IMR-90 (cell line): ENCODE measurements at regions not wholly inside any gene's neighbourhood (a gene's known extent, or its start where the extent isn't known, plus 50 kb on each side); places are given as distances from the start of the nearest gene placed in this dataset.

ENCODE experiments used
- ATAC-seq: fragments of 200-7000 bp; cut with Tn5 transposase; 2 replicates; pipeline ENCODE4 v1.9.1; 2020; ENCODE audit warnings: low read depth, mild to moderate bottlenecking, moderate library complexity
- BruUV-seq: library from RNA; stranded (reverse); fragments of 400-500 nt; replicated peaks from 2 replicates; lab custom pipeline; 2021; lab: Mats Ljungman, UMichigan
- CTCF ChIA-PET: fragments of 300-600 bp; formaldehyde crosslinking; extraction: SDS; loops from one replicate; lab custom pipeline; 2021; ENCODE audit warnings: antibody characterized with exemption; lab: Yijun Ruan, JAX
- POLR2A ChIA-PET: fragments of 300-600 bp; sonication (Branson Sonifier 250); formaldehyde crosslinking; loops from one replicate; lab custom pipeline; 2022; ENCODE audit warnings: antibody characterized with exemption; ENCODE audit not compliant: unreplicated experiment; lab: Charles Lee
- DNase-seq: peaks from one replicate; pipeline ENCODE4 v3.0.0; 2013
- H2AFZ ChIP-seq: replicated peaks from 2 replicates; pipeline ENCODE3; 2013; ENCODE audit warnings: low read length, mild to moderate bottlenecking; ENCODE audit not compliant: poor library complexity
- H2AK5ac ChIP-seq: 2 replicates; pipeline ENCODE4 v1.6.1; 2013; ENCODE audit warnings: low read depth, low read length, inconsistent platforms
- H2AK9ac ChIP-seq: replicated peaks from 2 replicates; pipeline ENCODE3; 2013; ENCODE audit warnings: mild to moderate bottlenecking, low read depth, low read length, moderate library complexity; ENCODE audit not compliant: poor library complexity
- H2BK120ac ChIP-seq: 2 replicates; pipeline ENCODE4 v1.6.1; 2013; ENCODE audit warnings: low read depth, low read length, inconsistent platforms
- H2BK15ac ChIP-seq: 3 replicates; pipeline ENCODE4 v1.6.1; 2013; ENCODE audit warnings: low read depth, low read length, inconsistent platforms
- H2BK20ac ChIP-seq: 2 replicates; pipeline ENCODE4 v1.6.1; 2013; ENCODE audit warnings: low read depth, mild to moderate bottlenecking, inconsistent platforms, low read length, moderate library complexity
- H2BK5ac ChIP-seq: 2 replicates; pipeline ENCODE4 v1.6.1; 2013; ENCODE audit warnings: mild to moderate bottlenecking, low read depth, low read length, inconsistent platforms; ENCODE audit not compliant: poor library complexity, severe bottlenecking
- H3K14ac ChIP-seq: replicated peaks from 2 replicates; pipeline ENCODE4 v1.6.1; 2013; ENCODE audit warnings: low read depth, low read length, inconsistent platforms
- H3K18ac ChIP-seq: 2 replicates; pipeline ENCODE4 v1.6.1; 2013; ENCODE audit warnings: low read depth, low read length, control low read depth
- H3K23ac ChIP-seq: 2 replicates; pipeline ENCODE4 v1.6.1; 2013; ENCODE audit warnings: low read depth, low read length, inconsistent platforms
- H3K27ac ChIP-seq: 2 replicates; pipeline ENCODE4 v1.5.1; 2013; ENCODE audit warnings: mild to moderate bottlenecking, control low read depth, low read length; ENCODE audit not compliant: insufficient read depth
- H3K27me3 ChIP-seq: 2 replicates; pipeline ENCODE4 v1.6.1; 2013; ENCODE audit warnings: low read length; ENCODE audit not compliant: control insufficient read depth, insufficient read depth
- H3K36me3 ChIP-seq: 2 replicates; pipeline ENCODE4 v1.6.1; 2013; ENCODE audit warnings: low read length, mixed read lengths; ENCODE audit not compliant: control insufficient read depth, insufficient read depth
- H3K4ac ChIP-seq: 2 replicates; pipeline ENCODE4 v1.6.1; 2013; ENCODE audit warnings: low read depth, low read length, inconsistent platforms
- H3K4me1 ChIP-seq: 2 replicates; pipeline ENCODE4 v1.6.1; 2013; ENCODE audit warnings: low read length, mixed read lengths; ENCODE audit not compliant: control insufficient read depth, insufficient read depth
- H3K4me2 ChIP-seq: 2 replicates; pipeline ENCODE4 v1.6.1; 2013; ENCODE audit warnings: low read depth, mild to moderate bottlenecking, control low read depth, low read length, moderate library complexity
- H3K4me3 ChIP-seq: 2 replicates; pipeline ENCODE4 v1.5.1; 2013; ENCODE audit warnings: low read depth, mild to moderate bottlenecking, control low read depth, low read length, moderate library complexity; ENCODE audit not compliant: insufficient read depth
- H3K56ac ChIP-seq: 2 replicates; pipeline ENCODE4 v1.6.1; 2013; ENCODE audit warnings: low read length, inconsistent platforms; ENCODE audit not compliant: insufficient read depth; ENCODE audit errors: extremely low read depth
- H3K79me1 ChIP-seq, 2 experiments: 2 replicates each; pipeline ENCODE4 v1.6.1; 2013; ENCODE audit warnings: low read length in 2 of 2, inconsistent platforms in 1 of 2, low read depth in 1 of 2
- H3K9ac ChIP-seq: 2 replicates; pipeline ENCODE4 v1.6.1; 2013; ENCODE audit warnings: low read depth, low read length, control low read depth
- H3K9me1 ChIP-seq: 2 replicates; pipeline ENCODE4 v1.6.1; 2013; ENCODE audit warnings: low read length, inconsistent platforms; ENCODE audit not compliant: insufficient read depth
- H3K9me3 ChIP-seq: 2 replicates; pipeline ENCODE4 v1.6.1; 2013; ENCODE audit warnings: low read length; ENCODE audit not compliant: control insufficient read depth, insufficient read depth
- H4K20me1 ChIP-seq: 2 replicates; pipeline ENCODE4 v1.6.1; 2013; ENCODE audit warnings: low read length, inconsistent platforms; ENCODE audit not compliant: insufficient read depth
- H4K5ac ChIP-seq: 2 replicates; pipeline ENCODE4 v1.6.1; 2013; ENCODE audit warnings: mild to moderate bottlenecking, low read depth, low read length, control low read depth
- H4K8ac ChIP-seq, 2 experiments: 2 replicates each; pipeline ENCODE4 v1.6.1; 2013; ENCODE audit warnings: low read depth in 2 of 2, low read length in 2 of 2, control low read depth in 1 of 2, inconsistent platforms in 1 of 2
- H4K91ac ChIP-seq: 2 replicates; pipeline ENCODE4 v1.6.1; 2013; ENCODE audit warnings: low read depth, low read length, inconsistent platforms; ENCODE audit not compliant: insufficient read depth
- BHLHE40 ChIP-seq: fragments of 150-350 bp; IDR thresholded peaks from 2 replicates; pipeline ENCODE4 v1.6.1; 2016; ENCODE audit warnings: mild to moderate bottlenecking, low read depth, low read length
- CEBPB ChIP-seq: IDR thresholded peaks from 2 replicates; pipeline ENCODE4 v1.6.1; 2012; ENCODE audit warnings: low read depth, low read length, improper control_type of control experiment
- CHD1 ChIP-seq: IDR thresholded peaks from 2 replicates; pipeline ENCODE4 v1.6.1; 2012; ENCODE audit warnings: low read depth, low read length, improper control_type of control experiment
- CTCF ChIP-seq: conservative IDR thresholded peaks from 2 replicates; pipeline ENCODE4 v1.5.1; 2012; ENCODE audit warnings: mild to moderate bottlenecking, low read depth, low read length, improper control_type of control experiment
- ELK1 ChIP-seq: fragments of 150-350 bp; IDR thresholded peaks from 2 replicates; pipeline ENCODE4 v1.6.1; 2016; ENCODE audit warnings: low read depth, mild to moderate bottlenecking, low read length, moderate library complexity, borderline replicate concordance
- FOS ChIP-seq: fragments of 150-350 bp; IDR thresholded peaks from 2 replicates; pipeline ENCODE4 v1.6.1; 2016; ENCODE audit warnings: low read depth, low read length
- MAFK ChIP-seq: IDR thresholded peaks from 2 replicates; pipeline ENCODE4 v1.6.1; 2012; ENCODE audit warnings: low read depth, low read length, improper control_type of control experiment
- MAZ ChIP-seq: IDR thresholded peaks from 2 replicates; pipeline ENCODE4 v1.6.1; 2012; ENCODE audit warnings: low read depth, mild to moderate bottlenecking, low read length, improper control_type of control experiment, moderate library complexity, borderline replicate concordance
- MXI1 ChIP-seq: IDR thresholded peaks from 2 replicates; pipeline ENCODE4 v1.6.1; 2012; ENCODE audit warnings: low read depth, mild to moderate bottlenecking, low read length, moderate library complexity, borderline replicate concordance
- NFE2L2 ChIP-seq: fragments of 150-350 bp; IDR thresholded peaks from 2 replicates; pipeline ENCODE4 v1.6.1; 2016; ENCODE audit warnings: low read depth, mild to moderate bottlenecking, low read length
- POLR2A ChIP-seq: IDR thresholded peaks from 2 replicates; pipeline ENCODE4 v1.6.1; 2012; ENCODE audit warnings: mild to moderate bottlenecking, low read depth, low read length
- RAD21 ChIP-seq: IDR thresholded peaks from 2 replicates; pipeline ENCODE4 v1.6.1; 2012; ENCODE audit warnings: low read length, improper control_type of control experiment
- RCOR1 ChIP-seq: IDR thresholded peaks from 2 replicates; pipeline ENCODE4 v1.6.1; 2012; ENCODE audit warnings: mild to moderate bottlenecking, low read length, improper control_type of control experiment; ENCODE audit not compliant: insufficient replicate concordance
- RFX5 ChIP-seq: IDR thresholded peaks from 2 replicates; pipeline ENCODE4 v1.8.0; 2012; ENCODE audit warnings: low read depth, mild to moderate bottlenecking, low read length, moderate library complexity
- SMC3 ChIP-seq: fragments of 150-350 bp; IDR thresholded peaks from 2 replicates; pipeline ENCODE4 v1.6.1; 2016; ENCODE audit warnings: low read depth, mild to moderate bottlenecking, antibody characterized with exemption, low read length, moderate library complexity
- USF2 ChIP-seq: fragments of 150-350 bp; IDR thresholded peaks from 2 replicates; pipeline ENCODE4 v1.6.1; 2017; ENCODE audit warnings: mild to moderate bottlenecking, antibody characterized with exemption, low read length, low read depth
- WGBS, 2 experiments: methylation state at CpG; one replicate each; pipeline versions ENCODE4 v1.1.5 to v1.1.7; 2013; ENCODE audit warnings: missing lambda C conversion rate in 2 of 2; ENCODE audit not compliant: insufficient read length in 1 of 2; ENCODE audit errors: extremely low coverage in 2 of 2; 5-methylcytosine and 5-hydroxymethylcytosine counted together
- dilution Hi-C: fragments of 300-500 bp; cut with HindIII; formaldehyde crosslinking; loops from one replicate; pipeline ENCODE4 v1.14.3; 2018; ENCODE audit warnings: low sequenced_read_pairs; ENCODE audit not compliant: unreplicated experiment
- in situ Hi-C: fragments of 300-500 bp; cut with MboI; formaldehyde crosslinking; loops from 3 replicates; pipeline ENCODE4 v1.14.3; 2019; ENCODE audit warnings: low sequenced_read_pairs, inconsistent platforms, mixed read lengths
- intact Hi-C: fragments of 100-400 bp; cut with micrococcal nuclease; formaldehyde crosslinking; loops from 2 replicates; pipeline ENCODE4 v1.10.0; 2022

GRCh38 chr11:25159341-25159740 is 662.5 kb downstream of the LUZP2 start:
- ATAC-seq (no peak), DNase-seq (peak; percentile 30)
- no peak overlapping the region for H3K4me3 ChIP-seq
- in situ Hi-C loops, result no loop called here
- ChIA-PET CTCF (no interaction called here), POLR2A (no interaction called here)
- no peak overlapping the region for H3K4ac ChIP-seq
- no peak overlapping the region for H2AK9ac ChIP-seq
- no peak for TF ChIP-seq USF2
- no peak for TF ChIP-seq POLR2A
- no peak for TF ChIP-seq BHLHE40
- TF ChIP-seq FOS, result no peak
- TF ChIP-seq MAZ, result no peak
- TF ChIP-seq CEBPB, result no peak
- TF ChIP-seq CTCF, result no peak
- TF ChIP-seq MAFK, result no peak
- no peak for TF ChIP-seq SMC3
- TF ChIP-seq MXI1, result no peak
- no peak for TF ChIP-seq RFX5
- TF ChIP-seq RAD21, result no peak
- TF ChIP-seq NFE2L2, result no peak
- TF ChIP-seq ELK1, result no peak
- no peak for TF ChIP-seq CHD1
- no peak for TF ChIP-seq RCOR1
- BruUV-seq, result no TSS peak
- intact Hi-C loops, result no loop called here
- no peaks in the 10 kb centered on the region for H4K20me1 ChIP-seq
- H3K14ac ChIP-seq, result no peak overlapping the region
- no peak overlapping the region for H3K18ac ChIP-seq
- H2BK120ac ChIP-seq, result no peak overlapping the region
- H3K9me3 ChIP-seq, result 0 out of 2 replicates have a peak, but pooled peaks cover 2% of the 10 kb centered on the region
- H4K5ac ChIP-seq, result no peak overlapping the region
- no peak overlapping the region for H2BK5ac ChIP-seq
- no peak overlapping the region for H3K4me2 ChIP-seq
- no peaks in the 10 kb centered on the region for H3K36me3 ChIP-seq
- no peak overlapping the region for H2AFZ ChIP-seq
- H3K23ac ChIP-seq, result no peak overlapping the region
- H2BK15ac ChIP-seq, result no peak overlapping the region
- H3K9ac ChIP-seq, result no peak overlapping the region
- H2AK5ac ChIP-seq, result no peak overlapping the region
- H3K27ac ChIP-seq, result no peak overlapping the region
- no peaks in the 10 kb centered on the region for H3K27me3 ChIP-seq
- whole genome bisulfite sequencing, 2 experiments, result no CpG with 5 or more reads among the region's 2 CpGs
- H3K56ac ChIP-seq, result no peak overlapping the region
- H4K8ac ChIP-seq, result no peak overlapping the region
- dilution Hi-C loops, result no loop called here
- no peaks in the 10 kb centered on the region for H3K9me1 ChIP-seq
- H4K91ac ChIP-seq, result no peak overlapping the region
- no peaks in the 10 kb centered on the region for H3K4me1 ChIP-seq
- H2BK20ac ChIP-seq, result no peak overlapping the region
- H3K79me1 ChIP-seq, result no peaks in the 10 kb centered on the region
